Medulla oblongata (tissue), 1 donor: ENCODE measurements at regions not wholly inside any gene's neighbourhood (a gene's known extent, or its start where the extent isn't known, plus 50 kb on each side); places are given as distances from the start of the nearest gene placed in this dataset.

ENCODE experiments used
- DNase-seq: peaks from one replicate; pipeline ENCODE4 v3.0.0-alpha.2; 2015; ENCODE audit errors: extremely low spot score

- DNase-seq, result no peak
These were observed 703.7 kb downstream of the UQCRFS1 start for GRCh38 chr19:28509079-28509895.

- no peak for DNase-seq
These were observed 704.3 kb downstream of the UQCRFS1 start for GRCh38 chr19:28508666-28509065.

GRCh38 chr19:28505933-28506332 lies 707.0 kb downstream of the UQCRFS1 start:
- DNase-seq, result no peak

GRCh38 chr19:28505134-28505533 lies 707.8 kb downstream of the UQCRFS1 start:
- no peak for DNase-seq

GRCh38 chr19:28504727-28505126 lies 708.2 kb downstream of the UQCRFS1 start:
- no peak for DNase-seq

GRCh38 chr19:28504139-28504538 lies 708.8 kb downstream of the UQCRFS1 start:
- no peak for DNase-seq

- DNase-seq, result no peak
These were observed 709.8 kb downstream of the UQCRFS1 start for GRCh38 chr19:28502879-28503734.

GRCh38 chr19:28501976-28502375 lies 711.0 kb downstream of the UQCRFS1 start:
- DNase-seq, result no peak

- no peak for DNase-seq
These were observed 711.8 kb downstream of the UQCRFS1 start for GRCh38 chr19:28500982-28501630.

- no peak for DNase-seq
These were observed 712.7 kb downstream of the UQCRFS1 start for GRCh38 chr19:28500296-28500695.

GRCh38 chr19:28498404-28498976 lies 714.5 kb downstream of the UQCRFS1 start:
- DNase-seq, result no peak

GRCh38 chr19:28497887-28498286 lies 715.1 kb downstream of the UQCRFS1 start:
- DNase-seq, result no peak

GRCh38 chr19:28497137-28497536 lies 715.8 kb downstream of the UQCRFS1 start:
- no peak for DNase-seq

GRCh38 chr19:28495046-28495445 lies 717.9 kb downstream of the UQCRFS1 start:
- DNase-seq, result no peak

GRCh38 chr19:28494461-28494860 lies 718.5 kb downstream of the UQCRFS1 start:
- no peak for DNase-seq

GRCh38 chr19:28493884-28494283 lies 719.1 kb downstream of the UQCRFS1 start:
- DNase-seq, result no peak

- DNase-seq, result no peak
These were observed 720.3 kb downstream of the UQCRFS1 start for GRCh38 chr19:28492621-28493020.

GRCh38 chr19:28492201-28492600 lies 720.8 kb downstream of the UQCRFS1 start:
- DNase-seq, result no peak

GRCh38 chr19:28489776-28490175 lies 723.2 kb downstream of the UQCRFS1 start:
- no peak for DNase-seq

GRCh38 chr19:28489126-28489660 lies 723.8 kb downstream of the UQCRFS1 start:
- DNase-seq, result no peak

- DNase-seq, result no peak
These were observed 725.0 kb downstream of the UQCRFS1 start for GRCh38 chr19:28487999-28488398.

GRCh38 chr19:28486926-28487325 lies 726.0 kb downstream of the UQCRFS1 start:
- no peak for DNase-seq
